ENCODE measurements at regions not wholly inside any gene's neighbourhood (a gene's known extent, or its start where the extent isn't known, plus 50 kb on each side); places are given as distances from the start of the nearest gene placed in this dataset.

DNA sequence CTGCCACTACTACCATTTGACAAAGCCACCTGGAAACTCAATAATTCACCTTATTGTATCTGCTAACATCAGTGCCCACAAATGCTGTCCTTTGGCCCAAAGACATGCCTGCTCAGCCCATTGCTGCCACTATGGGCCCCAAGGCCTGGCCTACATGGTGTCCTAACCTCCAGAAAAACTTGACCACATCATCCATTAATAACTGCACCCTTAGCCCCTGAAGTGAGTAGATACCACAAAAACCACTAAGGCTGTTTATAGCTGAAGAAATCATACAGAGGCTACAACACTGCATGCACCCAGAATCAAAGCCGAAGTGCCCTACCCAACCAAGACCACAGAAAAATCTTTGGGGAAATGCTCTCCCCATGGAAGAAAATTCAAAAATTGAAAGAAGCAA, 932.8 kb upstream of the SLITRK6 start:
- Histone ChIP-seq H3K27ac (ENCODE audit: low read depth, low read length) (no peak overlapping the region), H3K4me1 (ENCODE audit: control insufficient read depth, insufficient read depth, low read length) (no peaks in the 10 kb centered on the region), H3K9me3 (ENCODE audit: control insufficient read depth, low read length) (peaks cover 13% of the 10 kb centered on the region), H3K27me3 (ENCODE audit: control insufficient read depth, insufficient read depth, low read length, poor library complexity, severe bottlenecking) (no peaks in the 10 kb centered on the region), H3K9ac (ENCODE audit: extremely low read depth, low read length, poor library complexity, severe bottlenecking) (no peak overlapping the region), H3K36me3 (ENCODE audit: control insufficient read depth, insufficient read depth, low read length) (no peaks in the 10 kb centered on the region), H3K4me3 (ENCODE audit: low read length) (no peak overlapping the region)
- no peak for TF ChIP-seq CTCF (conservative IDR thresholded peaks at IDR 0.05)
- H3K4me3 Mint-ChIP-seq = no peak overlapping the region
- peaks cover 20% of the 10 kb centered on the region for H3K9me3 Mint-ChIP-seq
- DNase-seq = no peak
- H3K4me1 Mint-ChIP-seq = no peaks in the 10 kb centered on the region
- no peaks in the 10 kb centered on the region for H3K36me3 Mint-ChIP-seq (ENCODE audit: low read depth)
- H3K27ac Mint-ChIP-seq = no peak overlapping the region
- WGBS, 2 experiments (ENCODE audit: insufficient coverage in 1 of 2, insufficient read length in 1 of 2) = 88% methylated on average over 1 of the region's 1 CpG; no CpG with 5 or more reads in 1 of the 2 experiments
- H3K27me3 Mint-ChIP-seq (ENCODE audit: insufficient read depth) = no peaks in the 10 kb centered on the region

- Histone ChIP-seq H3K9ac (ENCODE audit: extremely low read depth, low read length, poor library complexity, severe bottlenecking) (no peak overlapping the region), H3K27ac (ENCODE audit: low read depth, low read length) (no peak overlapping the region), H3K27me3 (ENCODE audit: control insufficient read depth, insufficient read depth, low read length, poor library complexity, severe bottlenecking) (no peaks in the 10 kb centered on the region), H3K4me3 (ENCODE audit: low read length) (no peak overlapping the region), H3K36me3 (ENCODE audit: control insufficient read depth, insufficient read depth, low read length) (no peaks in the 10 kb centered on the region), H3K9me3 (ENCODE audit: control insufficient read depth, low read length) (peaks cover 30% of the 10 kb centered on the region), H3K4me1 (ENCODE audit: control insufficient read depth, insufficient read depth, low read length) (no peaks in the 10 kb centered on the region)
- WGBS, 2 experiments (ENCODE audit: insufficient coverage in 1 of 2, insufficient read length in 1 of 2) = 85% methylated on average over 1 of the region's 1 CpG; no CpG with 5 or more reads in 1 of the 2 experiments
- H3K4me1 Mint-ChIP-seq = no peaks in the 10 kb centered on the region
- no peak overlapping the region for H3K27ac Mint-ChIP-seq
- TF ChIP-seq CTCF (conservative IDR thresholded peaks at IDR 0.05) = no peak
- peaks cover 3% of the 10 kb centered on the region for H3K36me3 Mint-ChIP-seq (ENCODE audit: low read depth)
- no peaks in the 10 kb centered on the region for H3K27me3 Mint-ChIP-seq (ENCODE audit: insufficient read depth)
- peaks cover 30% of the 10 kb centered on the region for H3K9me3 Mint-ChIP-seq
- no peak overlapping the region for H3K4me3 Mint-ChIP-seq
- peak; percentile 41 for DNase-seq
These were observed 933.7 kb upstream of the SLITRK5 start for GRCh38 chr13:86737334-86737932.

DNA sequence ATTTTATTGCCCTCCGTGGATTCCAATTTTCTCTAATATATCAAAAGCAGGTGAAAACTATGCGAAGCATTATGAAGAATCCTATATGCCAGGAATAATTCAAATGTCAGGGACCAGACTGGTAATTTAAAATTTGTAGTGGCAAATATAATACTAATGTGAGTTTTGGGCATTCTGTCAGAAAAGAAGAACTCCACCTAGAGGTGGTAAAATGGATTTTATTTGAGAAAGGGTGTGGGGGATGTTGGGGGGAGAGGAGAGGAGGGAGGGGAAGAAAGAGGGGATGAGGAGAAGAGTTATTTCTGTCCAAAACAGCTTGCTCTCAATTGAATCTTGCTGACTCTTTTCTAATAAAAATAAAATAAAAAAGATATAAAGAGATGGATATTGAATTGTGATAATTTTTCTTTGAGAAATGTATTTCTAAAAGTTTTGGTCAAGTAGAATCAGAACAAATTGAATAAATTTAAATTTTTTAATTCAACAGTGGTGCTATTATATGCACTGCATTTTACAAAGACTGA, 929.3 kb upstream of the SLITRK5 start:
- Histone ChIP-seq H3K36me3 (ENCODE audit: control insufficient read depth, insufficient read depth, low read length) (no peaks in the 10 kb centered on the region), H3K9ac (ENCODE audit: extremely low read depth, low read length, poor library complexity, severe bottlenecking) (no peak overlapping the region), H3K4me1 (ENCODE audit: control insufficient read depth, insufficient read depth, low read length) (no peaks in the 10 kb centered on the region), H3K27ac (ENCODE audit: low read depth, low read length) (no peak overlapping the region), H3K9me3 (ENCODE audit: control insufficient read depth, low read length) (peaks cover 18% of the 10 kb centered on the region), H3K27me3 (ENCODE audit: control insufficient read depth, insufficient read depth, low read length, poor library complexity, severe bottlenecking) (no peaks in the 10 kb centered on the region), H3K4me3 (ENCODE audit: low read length) (no peak overlapping the region)
- TF ChIP-seq CTCF (conservative IDR thresholded peaks at IDR 0.05) = peak; percentile 58
- WGBS, 2 experiments (ENCODE audit: insufficient coverage in 1 of 2, insufficient read length in 1 of 2) = 94% methylated on average over 2 of the region's 2 CpGs; no CpG with 5 or more reads in 1 of the 2 experiments
- Mint-ChIP-seq H3K4me3 (no peak overlapping the region), H3K36me3 (ENCODE audit: low read depth) (peaks cover 3% of the 10 kb centered on the region), H3K9me3 (peaks cover 12% of the 10 kb centered on the region), H3K4me1 (no peaks in the 10 kb centered on the region), H3K27me3 (ENCODE audit: insufficient read depth) (no peaks in the 10 kb centered on the region), H3K27ac (no peak overlapping the region)
- DNase-seq = no peak

Measured in endodermal cell (in vitro differentiated cells).